A549 (cell line): ENCODE measurements at regions not wholly inside any gene's neighbourhood (a gene's known extent, or its start where the extent isn't known, plus 50 kb on each side); places are given as distances from the start of the nearest gene placed in this dataset.

ENCODE experiments used
- EP300 ChIP-seq, 2 experiments: fragments of >200 bp; sonication (Bioruptor Twin); formaldehyde crosslinking; IDR thresholded peaks; 2 replicates in 1 of 2; 3 replicates in 1 of 2; pipeline ENCODE4 v1.6.1; 2016 to 2017
- FOSL2 ChIP-seq, 2 experiments: fragments of 450-650 bp in 1 of 2; fragments of >200 bp in 1 of 2; sonication (Bioruptor Twin) in 1 of 2; formaldehyde crosslinking; IDR thresholded peaks; 2 replicates each; pipeline versions ENCODE4 v1.5.0 to v1.6.1; 2016 to 2020; ENCODE audit warnings: mild to moderate bottlenecking in 1 of 2, moderate library complexity in 1 of 2
- HDAC2 ChIP-seq: fragments of 200-600 bp; sonication (generic); IDR thresholded peaks from 2 replicates; pipeline ENCODE4 v1.6.1; 2016
- MAZ ChIP-seq: fragments of 150-350 bp; IDR thresholded peaks from 2 replicates; pipeline ENCODE4 v1.6.1; 2014; ENCODE audit warnings: antibody characterized with exemption, low read depth, low read length, borderline replicate concordance
- MYC ChIP-seq: IDR thresholded peaks from 2 replicates; pipeline ENCODE4 v1.6.1; 2012; ENCODE audit warnings: mild to moderate bottlenecking, inconsistent platforms, low read length, improper control_type of control experiment, borderline replicate concordance
- POLR2A ChIP-seq: IDR thresholded peaks from 2 replicates; pipeline ENCODE4 v1.6.1; 2012; ENCODE audit warnings: mild to moderate bottlenecking, low read length
- RFX5 ChIP-seq: fragments of 450-650 bp; IDR thresholded peaks from 2 replicates; pipeline ENCODE4 v1.7.1; 2014; ENCODE audit warnings: antibody characterized with exemption, mild to moderate bottlenecking, moderate library complexity
- TP53 ChIP-seq: fragments of 250-450 bp; sonication (Bioruptor Pico); IDR thresholded peaks from 2 replicates; pipeline ENCODE4 v1.5.0; 2021; ENCODE audit warnings: mild to moderate bottlenecking, moderate library complexity
- TF ChIP-seq, protein P1 (sequence below): fragments of 200-600 bp; sonication (generic); IDR thresholded peaks from 2 replicates; pipeline ENCODE4 v1.6.1; 2016; ENCODE audit warnings: antibody characterized with exemption, mild to moderate bottlenecking, moderate library complexity
- TF ChIP-seq, protein P2 (sequence below): fragments of >200 bp; sonication (Bioruptor Twin); formaldehyde crosslinking; IDR thresholded peaks from 3 replicates; pipeline ENCODE4 v1.5.1; 2016
- TF ChIP-seq, protein P3 (sequence below): fragments of >200 bp; sonication (Bioruptor Twin); formaldehyde crosslinking; IDR thresholded peaks from 3 replicates; pipeline ENCODE4 v1.6.1; 2016
- TF ChIP-seq, protein P4 (sequence below): IDR thresholded peaks from 2 replicates; pipeline ENCODE4 v1.6.1; 2012

DNA sequence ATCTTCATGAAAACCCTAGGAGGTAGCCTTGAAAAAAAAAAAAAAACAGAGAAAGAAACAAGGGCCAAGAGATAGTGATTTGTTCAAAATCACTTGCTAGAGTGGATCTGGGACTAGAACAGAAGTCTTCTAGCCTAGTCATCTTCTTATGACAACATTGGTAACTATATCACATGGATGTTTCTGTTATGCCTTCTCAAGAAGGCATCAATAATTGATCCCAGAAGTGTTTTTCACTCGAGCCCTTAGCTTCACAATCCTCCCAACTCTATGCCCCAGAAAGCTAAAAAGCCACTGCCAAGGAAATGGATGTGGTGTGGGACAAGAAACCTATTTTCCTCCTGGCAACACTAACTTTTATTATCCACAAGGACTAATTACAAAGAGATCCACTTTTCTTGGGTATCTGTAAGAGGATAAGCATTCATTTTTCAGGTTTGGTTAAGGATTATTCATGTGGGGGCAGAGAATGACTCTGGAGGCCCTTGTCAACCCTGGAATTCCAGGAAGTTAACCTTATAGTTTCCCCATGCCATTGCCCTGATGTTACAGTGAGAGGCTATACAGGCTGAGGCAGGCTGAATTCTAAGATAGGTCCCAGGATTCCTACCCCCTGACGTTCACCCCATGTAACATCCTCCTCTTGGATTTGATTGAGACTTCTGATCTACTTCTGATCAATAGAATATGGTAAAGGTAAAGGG, 67.7 kb upstream of the CPM start:
- TF ChIP-seq, protein P1, sequence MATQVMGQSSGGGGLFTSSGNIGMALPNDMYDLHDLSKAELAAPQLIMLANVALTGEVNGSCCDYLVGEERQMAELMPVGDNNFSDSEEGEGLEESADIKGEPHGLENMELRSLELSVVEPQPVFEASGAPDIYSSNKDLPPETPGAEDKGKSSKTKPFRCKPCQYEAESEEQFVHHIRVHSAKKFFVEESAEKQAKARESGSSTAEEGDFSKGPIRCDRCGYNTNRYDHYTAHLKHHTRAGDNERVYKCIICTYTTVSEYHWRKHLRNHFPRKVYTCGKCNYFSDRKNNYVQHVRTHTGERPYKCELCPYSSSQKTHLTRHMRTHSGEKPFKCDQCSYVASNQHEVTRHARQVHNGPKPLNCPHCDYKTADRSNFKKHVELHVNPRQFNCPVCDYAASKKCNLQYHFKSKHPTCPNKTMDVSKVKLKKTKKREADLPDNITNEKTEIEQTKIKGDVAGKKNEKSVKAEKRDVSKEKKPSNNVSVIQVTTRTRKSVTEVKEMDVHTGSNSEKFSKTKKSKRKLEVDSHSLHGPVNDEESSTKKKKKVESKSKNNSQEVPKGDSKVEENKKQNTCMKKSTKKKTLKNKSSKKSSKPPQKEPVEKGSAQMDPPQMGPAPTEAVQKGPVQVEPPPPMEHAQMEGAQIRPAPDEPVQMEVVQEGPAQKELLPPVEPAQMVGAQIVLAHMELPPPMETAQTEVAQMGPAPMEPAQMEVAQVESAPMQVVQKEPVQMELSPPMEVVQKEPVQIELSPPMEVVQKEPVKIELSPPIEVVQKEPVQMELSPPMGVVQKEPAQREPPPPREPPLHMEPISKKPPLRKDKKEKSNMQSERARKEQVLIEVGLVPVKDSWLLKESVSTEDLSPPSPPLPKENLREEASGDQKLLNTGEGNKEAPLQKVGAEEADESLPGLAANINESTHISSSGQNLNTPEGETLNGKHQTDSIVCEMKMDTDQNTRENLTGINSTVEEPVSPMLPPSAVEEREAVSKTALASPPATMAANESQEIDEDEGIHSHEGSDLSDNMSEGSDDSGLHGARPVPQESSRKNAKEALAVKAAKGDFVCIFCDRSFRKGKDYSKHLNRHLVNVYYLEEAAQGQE, result no peak
- TF ChIP-seq EP300 (IDR thresholded peaks at IDR 0.05), result no peak
- TF ChIP-seq, protein P2, sequence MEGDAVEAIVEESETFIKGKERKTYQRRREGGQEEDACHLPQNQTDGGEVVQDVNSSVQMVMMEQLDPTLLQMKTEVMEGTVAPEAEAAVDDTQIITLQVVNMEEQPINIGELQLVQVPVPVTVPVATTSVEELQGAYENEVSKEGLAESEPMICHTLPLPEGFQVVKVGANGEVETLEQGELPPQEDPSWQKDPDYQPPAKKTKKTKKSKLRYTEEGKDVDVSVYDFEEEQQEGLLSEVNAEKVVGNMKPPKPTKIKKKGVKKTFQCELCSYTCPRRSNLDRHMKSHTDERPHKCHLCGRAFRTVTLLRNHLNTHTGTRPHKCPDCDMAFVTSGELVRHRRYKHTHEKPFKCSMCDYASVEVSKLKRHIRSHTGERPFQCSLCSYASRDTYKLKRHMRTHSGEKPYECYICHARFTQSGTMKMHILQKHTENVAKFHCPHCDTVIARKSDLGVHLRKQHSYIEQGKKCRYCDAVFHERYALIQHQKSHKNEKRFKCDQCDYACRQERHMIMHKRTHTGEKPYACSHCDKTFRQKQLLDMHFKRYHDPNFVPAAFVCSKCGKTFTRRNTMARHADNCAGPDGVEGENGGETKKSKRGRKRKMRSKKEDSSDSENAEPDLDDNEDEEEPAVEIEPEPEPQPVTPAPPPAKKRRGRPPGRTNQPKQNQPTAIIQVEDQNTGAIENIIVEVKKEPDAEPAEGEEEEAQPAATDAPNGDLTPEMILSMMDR, result no peak
- TF ChIP-seq MAZ, result no peak
- TF ChIP-seq, protein P3, sequence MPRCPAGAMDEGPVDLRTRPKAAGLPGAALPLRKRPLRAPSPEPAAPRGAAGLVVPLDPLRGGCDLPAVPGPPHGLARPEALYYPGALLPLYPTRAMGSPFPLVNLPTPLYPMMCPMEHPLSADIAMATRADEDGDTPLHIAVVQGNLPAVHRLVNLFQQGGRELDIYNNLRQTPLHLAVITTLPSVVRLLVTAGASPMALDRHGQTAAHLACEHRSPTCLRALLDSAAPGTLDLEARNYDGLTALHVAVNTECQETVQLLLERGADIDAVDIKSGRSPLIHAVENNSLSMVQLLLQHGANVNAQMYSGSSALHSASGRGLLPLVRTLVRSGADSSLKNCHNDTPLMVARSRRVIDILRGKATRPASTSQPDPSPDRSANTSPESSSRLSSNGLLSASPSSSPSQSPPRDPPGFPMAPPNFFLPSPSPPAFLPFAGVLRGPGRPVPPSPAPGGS, result no peak
- TF ChIP-seq MYC, result no peak
- TF ChIP-seq POLR2A, result no peak
- no peak for TF ChIP-seq FOSL2 (IDR thresholded peaks at IDR 0.05)
- no peak for TF ChIP-seq FOSL2 (CRISPR knock-in tag; IDR thresholded peaks at IDR 0.05)
- TF ChIP-seq, protein P4, sequence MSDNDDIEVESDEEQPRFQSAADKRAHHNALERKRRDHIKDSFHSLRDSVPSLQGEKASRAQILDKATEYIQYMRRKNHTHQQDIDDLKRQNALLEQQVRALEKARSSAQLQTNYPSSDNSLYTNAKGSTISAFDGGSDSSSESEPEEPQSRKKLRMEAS, result no peak
- no peak for TF ChIP-seq HDAC2
- TF ChIP-seq RFX5, result no peak
- TF ChIP-seq TP53 (CRISPR knock-in tag), result no peak
